Colonic mucosa (tissue), 4 donors: ENCODE measurements at regions not wholly inside any gene's neighbourhood (a gene's known extent, or its start where the extent isn't known, plus 50 kb on each side); places are given as distances from the start of the nearest gene placed in this dataset.

Experiments
- DNase-seq: peaks from one replicate; pipeline ENCODE4 v3.0.0-alpha.2; 2020
- H3K27ac ChIP-seq: fragments of 200-600 bp; one replicate; pipeline ENCODE4 v1.8.0; 2021
- H3K27me3 ChIP-seq: fragments of 200-600 bp; one replicate; pipeline ENCODE4 v1.8.0; 2021
- H3K36me3 ChIP-seq: fragments of 200-600 bp; one replicate; pipeline ENCODE4 v1.8.0; 2021
- H3K4me1 ChIP-seq: fragments of 200-600 bp; one replicate; pipeline ENCODE4 v1.8.0; 2021; ENCODE audit warnings: mild to moderate bottlenecking
- H3K4me3 ChIP-seq: fragments of 200-600 bp; one replicate; pipeline ENCODE4 v1.8.0; 2021
- H3K9ac ChIP-seq, 2 donors: one replicate each; pipeline ENCODE4 v1.7.0; 2013; ENCODE audit warnings: control low read depth in 2 of 2, low read depth in 2 of 2, low read length in 2 of 2
- H3K9me3 ChIP-seq: fragments of 200-600 bp; one replicate; pipeline ENCODE4 v1.8.0; 2021
- CTCF ChIP-seq: fragments of 200-600 bp; IDR thresholded peaks from one replicate; pipeline ENCODE4 v1.8.0; 2022; ENCODE audit warnings: antibody characterized with exemption, mild to moderate bottlenecking
- intact Hi-C: fragments of 100-400 bp; cut with DNase I; formaldehyde crosslinking; loops from one replicate; pipeline ENCODE4 v1.14.1; 2022
- donor health status: healthy.
- donor health status: DM: no; HTN: no; CAD: no.
- donor health status: DM: no; HTN: no; CAD: no.

- H3K9ac ChIP-seq = no peak overlapping the region
- H3K9me3 ChIP-seq = no peaks in the 10 kb centered on the region
- no peak overlapping the region for H3K4me3 ChIP-seq
- H3K4me1 ChIP-seq = no peaks in the 10 kb centered on the region
- intact Hi-C loops = no loop called here
- DNase-seq = no peak
- H3K27me3 ChIP-seq = no peaks in the 10 kb centered on the region
- no peaks in the 10 kb centered on the region for H3K36me3 ChIP-seq
- no peak for TF ChIP-seq CTCF
- no peak overlapping the region for H3K27ac ChIP-seq
Measured at GRCh38 chr21:25366116-25366515, 241.2 kb downstream of the MRPL39 start.

GRCh38 chr21:25362375-25363267, 244.7 kb downstream of the MRPL39 start:
- no peak for DNase-seq
- H3K9ac ChIP-seq = no peak overlapping the region
- H3K27me3 ChIP-seq = no peaks in the 10 kb centered on the region
- no peaks in the 10 kb centered on the region for H3K36me3 ChIP-seq
- H3K4me1 ChIP-seq = no peaks in the 10 kb centered on the region
- H3K4me3 ChIP-seq = no peak overlapping the region
- H3K27ac ChIP-seq = no peak overlapping the region
- no peaks in the 10 kb centered on the region for H3K9me3 ChIP-seq
- intact Hi-C loops = no loop called here
- TF ChIP-seq CTCF = no peak

GRCh38 chr21:25361765-25362164, 245.5 kb downstream of the MRPL39 start:
- intact Hi-C loops = no loop called here
- Histone ChIP-seq H3K27ac (no peak overlapping the region), H3K9ac (no peak overlapping the region), H3K4me3 (no peak overlapping the region), H3K4me1 (no peaks in the 10 kb centered on the region), H3K36me3 (no peaks in the 10 kb centered on the region), H3K27me3 (no peaks in the 10 kb centered on the region), H3K9me3 (no peaks in the 10 kb centered on the region)
- no peak for DNase-seq
- TF ChIP-seq CTCF = no peak

- intact Hi-C loops = no loop called here
- no peak for TF ChIP-seq CTCF
- DNase-seq = no peak
- H3K27ac ChIP-seq = no peak overlapping the region
- no peaks in the 10 kb centered on the region for H3K36me3 ChIP-seq
- H3K9ac ChIP-seq = no peak overlapping the region
- H3K4me1 ChIP-seq = no peaks in the 10 kb centered on the region
- no peak overlapping the region for H3K4me3 ChIP-seq
- no peaks in the 10 kb centered on the region for H3K9me3 ChIP-seq
- no peaks in the 10 kb centered on the region for H3K27me3 ChIP-seq
Measured at GRCh38 chr21:25361097-25361496, 246.2 kb downstream of the MRPL39 start.

GRCh38 chr21:25360593-25360992, 246.7 kb downstream of the MRPL39 start:
- Histone ChIP-seq H3K36me3 (no peaks in the 10 kb centered on the region), H3K9ac (no peak overlapping the region), H3K4me1 (no peaks in the 10 kb centered on the region), H3K27me3 (no peaks in the 10 kb centered on the region), H3K27ac (no peak overlapping the region), H3K4me3 (no peak overlapping the region), H3K9me3 (no peaks in the 10 kb centered on the region)
- no peak for DNase-seq
- intact Hi-C loops = no loop called here
- no peak for TF ChIP-seq CTCF
